ELR (cell line): ENCODE measurements at regions not wholly inside any gene's neighbourhood (a gene's known extent, or its start where the extent isn't known, plus 50 kb on each side); places are given as distances from the start of the nearest gene placed in this dataset.
A peak's percentile ranks its signal among the peaks of the same experiment; 100 is the strongest.

ENCODE experiments used
- DNase-seq: peaks from one replicate; pipeline ENCODE4 v3.0.0-alpha.2; 2015; ENCODE audit warnings: low read depth

- DNase-seq, result no peak
These were observed 51.4 kb upstream of the CHMP2B start for GRCh38 chr3:87175732-87176131.

- DNase-seq, result no peak
These were observed 53.3 kb upstream of the CHMP2B start for GRCh38 chr3:87173776-87174175.

- DNase-seq, result no peak
These were observed 54.0 kb upstream of the CHMP2B start for GRCh38 chr3:87173071-87173470.

GRCh38 chr3:87167628-87168456 is 59.3 kb upstream of the CHMP2B start:
- peak; percentile 75 for DNase-seq

GRCh38 chr3:87164245-87164644 is 62.9 kb upstream of the CHMP2B start:
- DNase-seq, result no peak

- DNase-seq, result no peak
These were observed 65.3 kb upstream of the CHMP2B start for GRCh38 chr3:87161851-87162250.

- no peak for DNase-seq
These were observed 65.7 kb upstream of the CHMP2B start for GRCh38 chr3:87161417-87161816.

- no peak for DNase-seq
These were observed 66.1 kb upstream of the CHMP2B start for GRCh38 chr3:87161013-87161412.

- no peak for DNase-seq
These were observed 68.3 kb upstream of the CHMP2B start for GRCh38 chr3:87158823-87159222.

- DNase-seq, result no peak
These were observed 79.1 kb upstream of the CHMP2B start for GRCh38 chr3:87148020-87148419.

- no peak for DNase-seq
These were observed 79.5 kb upstream of the CHMP2B start for GRCh38 chr3:87147562-87147961.

- peak; percentile 55 for DNase-seq
These were observed 81.6 kb upstream of the CHMP2B start for GRCh38 chr3:87145553-87145952.

GRCh38 chr3:87136066-87136596 is 91.0 kb upstream of the CHMP2B start:
- DNase-seq, result no peak

GRCh38 chr3:87135412-87135811 is 91.7 kb upstream of the CHMP2B start:
- no peak for DNase-seq

- no peak for DNase-seq
These were observed 94.3 kb upstream of the CHMP2B start for GRCh38 chr3:87132801-87133200.

GRCh38 chr3:87128006-87128405 is 99.1 kb upstream of the CHMP2B start:
- DNase-seq, result no peak

GRCh38 chr3:87127281-87127680 is 99.8 kb upstream of the CHMP2B start:
- no peak for DNase-seq

GRCh38 chr3:87126321-87126720 is 100.8 kb upstream of the CHMP2B start:
- no peak for DNase-seq

- DNase-seq, result no peak
These were observed 102.0 kb upstream of the CHMP2B start for GRCh38 chr3:87125116-87125515.

GRCh38 chr3:87122766-87123165 is 104.3 kb upstream of the CHMP2B start:
- DNase-seq, result no peak

GRCh38 chr3:87121856-87122255 is 105.3 kb upstream of the CHMP2B start:
- DNase-seq, result no peak

- no peak for DNase-seq
These were observed 106.2 kb upstream of the CHMP2B start for GRCh38 chr3:87120881-87121280.

GRCh38 chr3:87120236-87120635 is 106.9 kb upstream of the CHMP2B start:
- DNase-seq, result no peak

- DNase-seq, result no peak
These were observed 117.6 kb upstream of the CHMP2B start for GRCh38 chr3:87109465-87109864.
